Prostate gland (tissue), 2 donors: ENCODE measurements at regions not wholly inside any gene's neighbourhood (a gene's known extent, or its start where the extent isn't known, plus 50 kb on each side); places are given as distances from the start of the nearest gene placed in this dataset.

Experiments used
- DNase-seq: peaks from one replicate; pipeline ENCODE4 v3.0.0-alpha.2; 2019; ENCODE audit warnings: low spot score
- H3K27ac ChIP-seq, 2 donors: fragments of 200-600 bp; sonication (generic); 2 replicates each; pipeline ENCODE4 v1.5.1; 2017 to 2019
- H3K27me3 ChIP-seq: fragments of 200-600 bp; sonication (generic); replicated peaks from 2 replicates; pipeline ENCODE4 v1.5.1; 2019; ENCODE audit not compliant: insufficient read depth
- H3K36me3 ChIP-seq, 2 donors: fragments of 200-600 bp; sonication (generic); 1 replicate in 1 of 2; 2 replicates in 1 of 2; pipeline versions ENCODE4 v1.5.1 to v1.8.1; 2017 to 2019
- H3K4me1 ChIP-seq: fragments of 200-600 bp; sonication (generic); replicated peaks from 2 replicates; pipeline ENCODE4 v1.5.1; 2019
- H3K4me3 ChIP-seq, 2 donors: fragments of 200-600 bp; sonication (generic); 2 replicates each; pipeline ENCODE4 v1.5.1; 2017 to 2019
- H3K9me3 ChIP-seq: fragments of 200-600 bp; sonication (generic); 2 replicates; pipeline ENCODE4 v1.5.1; 2017
- POLR2A ChIP-seq: fragments of 450-650 bp; IDR thresholded peaks from one replicate; pipeline ENCODE4 v1.6.1; 2016; ENCODE audit warnings: antibody characterized with exemption, mild to moderate bottlenecking
- POLR2AphosphoS5 ChIP-seq: sonication (generic); formaldehyde crosslinking; IDR thresholded peaks from one replicate; pipeline ENCODE4 v1.6.1; 2017; ENCODE audit warnings: antibody characterized with exemption
- WGBS: methylation state at CpG from one replicate; pipeline ENCODE4 v1.1.5; 2018; 5-methylcytosine and 5-hydroxymethylcytosine counted together
- intact Hi-C: fragments of 100-400 bp; cut with DNase I; formaldehyde crosslinking; loops from one replicate; pipeline ENCODE4 v1.14.2; 2022
- TF ChIP-seq, protein P1 (sequence below), 4 experiments: fragments of 200-600 bp in 2 of 4; fragments of 450-650 bp in 2 of 4; sonication (generic) in 2 of 4; IDR thresholded peaks; 1 replicate in 3 of 4; 2 replicates in 1 of 4; pipeline ENCODE4 v1.5.1; 2016 to 2019; ENCODE audit warnings: antibody characterized with exemption in 4 of 4, mild to moderate bottlenecking in 2 of 4, moderate library complexity in 2 of 4

DNA sequence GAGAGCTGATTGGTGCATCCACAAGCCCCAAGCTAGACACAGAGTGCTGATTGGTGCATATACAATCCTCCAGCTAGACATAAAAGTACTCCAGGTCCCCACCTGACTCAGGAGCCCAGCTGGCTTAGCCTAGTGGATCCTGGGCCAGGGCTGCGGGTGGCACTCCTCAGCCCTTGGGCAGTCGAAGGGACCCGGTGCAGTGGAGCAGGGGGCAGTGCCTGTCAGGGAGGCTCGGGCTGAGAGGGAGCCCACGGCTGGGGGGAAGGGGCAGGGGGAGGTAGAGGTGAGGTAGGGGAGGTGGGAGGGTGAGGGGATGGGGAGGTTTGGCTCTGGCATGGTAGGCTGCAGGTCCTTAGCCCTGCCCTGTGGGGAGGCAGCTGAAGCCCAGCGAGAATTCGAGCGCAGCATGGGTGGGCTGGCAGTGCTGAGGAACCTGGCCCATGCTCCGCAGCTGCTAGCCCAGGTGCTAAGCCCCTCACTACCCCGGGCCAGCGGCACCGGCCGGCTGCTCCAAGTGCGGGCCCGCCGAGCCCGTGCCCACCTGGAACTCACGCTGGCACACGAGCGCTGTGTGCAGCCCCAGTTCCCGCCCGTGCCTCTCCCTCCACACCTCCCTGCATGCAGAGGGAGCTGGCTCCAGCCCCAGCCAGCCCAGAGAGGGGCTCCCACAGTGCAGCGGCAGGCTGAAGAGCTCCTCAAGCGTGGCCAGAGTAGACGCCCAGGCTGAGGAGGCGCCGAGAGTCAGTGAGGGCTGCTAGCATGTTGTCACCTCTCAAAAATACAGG lies 742.8 kb downstream of the FAM181B start:
- no peak for DNase-seq
- H3K4me3 ChIP-seq, result no peak overlapping the region
- no peaks in the 10 kb centered on the region for H3K36me3 ChIP-seq
- WGBS, result 95% methylated on average over 25 of the region's 27 CpGs
- no peaks in the 10 kb centered on the region for H3K27me3 ChIP-seq
- H3K27ac ChIP-seq, result no peak overlapping the region
- H3K9me3 ChIP-seq, result no peaks in the 10 kb centered on the region
- TF ChIP-seq, protein P1, sequence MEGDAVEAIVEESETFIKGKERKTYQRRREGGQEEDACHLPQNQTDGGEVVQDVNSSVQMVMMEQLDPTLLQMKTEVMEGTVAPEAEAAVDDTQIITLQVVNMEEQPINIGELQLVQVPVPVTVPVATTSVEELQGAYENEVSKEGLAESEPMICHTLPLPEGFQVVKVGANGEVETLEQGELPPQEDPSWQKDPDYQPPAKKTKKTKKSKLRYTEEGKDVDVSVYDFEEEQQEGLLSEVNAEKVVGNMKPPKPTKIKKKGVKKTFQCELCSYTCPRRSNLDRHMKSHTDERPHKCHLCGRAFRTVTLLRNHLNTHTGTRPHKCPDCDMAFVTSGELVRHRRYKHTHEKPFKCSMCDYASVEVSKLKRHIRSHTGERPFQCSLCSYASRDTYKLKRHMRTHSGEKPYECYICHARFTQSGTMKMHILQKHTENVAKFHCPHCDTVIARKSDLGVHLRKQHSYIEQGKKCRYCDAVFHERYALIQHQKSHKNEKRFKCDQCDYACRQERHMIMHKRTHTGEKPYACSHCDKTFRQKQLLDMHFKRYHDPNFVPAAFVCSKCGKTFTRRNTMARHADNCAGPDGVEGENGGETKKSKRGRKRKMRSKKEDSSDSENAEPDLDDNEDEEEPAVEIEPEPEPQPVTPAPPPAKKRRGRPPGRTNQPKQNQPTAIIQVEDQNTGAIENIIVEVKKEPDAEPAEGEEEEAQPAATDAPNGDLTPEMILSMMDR (IDR thresholded peaks at IDR 0.05), result no peak
- no peak for TF ChIP-seq POLR2AphosphoS5
- no peak for TF ChIP-seq POLR2A
- intact Hi-C loops, result no loop called here
- no peaks in the 10 kb centered on the region for H3K4me1 ChIP-seq

- no peak for TF ChIP-seq POLR2A
- TF ChIP-seq POLR2AphosphoS5, result no peak
- TF ChIP-seq, protein P1 (IDR thresholded peaks at IDR 0.05), result no peak
These were observed 744.6 kb downstream of the FAM181B start for GRCh38 chr11:81989093-81989492.

DNA sequence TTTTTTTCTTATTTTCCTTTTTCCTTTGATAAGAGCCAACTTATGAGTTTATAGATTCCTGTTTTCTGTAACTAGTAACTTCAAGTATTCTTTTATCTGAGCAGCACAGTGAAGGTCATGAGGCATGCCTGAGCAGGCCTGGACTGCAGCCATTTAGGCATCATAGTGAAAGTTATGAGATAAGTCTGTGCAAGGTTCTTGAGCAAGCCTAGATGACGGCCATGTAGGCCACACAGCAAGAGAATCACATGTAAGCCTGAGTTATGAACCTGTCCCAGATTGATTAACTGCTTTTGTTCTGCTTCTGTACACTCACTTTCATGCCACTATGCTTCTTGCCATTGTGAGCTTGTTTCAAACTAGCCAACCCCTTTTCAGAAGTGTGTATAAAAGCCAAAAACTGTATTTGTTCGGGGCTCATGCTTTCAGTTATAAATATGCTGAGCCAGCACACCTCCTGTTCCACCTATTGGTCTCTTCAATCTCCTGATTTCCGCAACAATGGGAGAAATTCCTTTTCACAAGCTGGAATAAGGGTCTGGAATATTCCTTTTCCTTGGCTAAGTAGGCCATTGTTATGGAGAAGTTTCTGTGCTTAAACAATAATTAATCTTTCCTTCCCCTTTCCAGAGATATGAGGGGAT lies 745.7 kb downstream of the FAM181B start:
- Histone ChIP-seq H3K36me3 (no peaks in the 10 kb centered on the region), H3K4me1 (no peaks in the 10 kb centered on the region), H3K4me3 (no peak overlapping the region), H3K27me3 (no peaks in the 10 kb centered on the region), H3K27ac (no peak overlapping the region), H3K9me3 (no peaks in the 10 kb centered on the region)
- no peak for DNase-seq
- 37% methylated on average over 3 of the region's 3 CpGs for WGBS
- intact Hi-C loops, result no loop called here
- no peak for TF ChIP-seq POLR2AphosphoS5
- no peak for TF ChIP-seq POLR2A
- TF ChIP-seq, protein P1 (IDR thresholded peaks at IDR 0.05), result no peak

More at GRCh38 chr11:81989093-81989492, 744.6 kb downstream of the FAM181B start:
- WGBS, result 69% methylated on average over 3 of the region's 3 CpGs
- H3K27ac ChIP-seq, result no peak overlapping the region
- H3K27me3 ChIP-seq, result no peaks in the 10 kb centered on the region
- intact Hi-C loops, result no loop called here
- no peaks in the 10 kb centered on the region for H3K9me3 ChIP-seq
- no peaks in the 10 kb centered on the region for H3K4me1 ChIP-seq
- DNase-seq, result no peak
- H3K4me3 ChIP-seq, result no peak overlapping the region
- no peaks in the 10 kb centered on the region for H3K36me3 ChIP-seq

- no peaks in the 10 kb centered on the region for H3K9me3 ChIP-seq
- 88% methylated on average over 30 of the region's 31 CpGs for WGBS
- no peaks in the 10 kb centered on the region for H3K27me3 ChIP-seq
- intact Hi-C loops, result no loop called here
- no peaks in the 10 kb centered on the region for H3K4me1 ChIP-seq
- no peak overlapping the region for H3K4me3 ChIP-seq
- TF ChIP-seq, protein P1 (IDR thresholded peaks at IDR 0.05), result no peak
- no peak for TF ChIP-seq POLR2AphosphoS5
- TF ChIP-seq POLR2A, result no peak
- H3K27ac ChIP-seq, result no peak overlapping the region
- no peak for DNase-seq
- H3K36me3 ChIP-seq, result no peaks in the 10 kb centered on the region
These were observed 747.0 kb downstream of the FAM181B start for GRCh38 chr11:81986556-81987161.
